Stimulated activated CD8-positive, alpha-beta memory T cell treated with anti-CD3 and anti-CD28 coated beads, Interleukin-12 subunit alpha, Interleukin-12 subunit beta, amount 100 ng/mL, for 4 hours (primary cell): ENCODE measurements at regions not wholly inside any gene's neighbourhood (a gene's known extent, or its start where the extent isn't known, plus 50 kb on each side); places are given as distances from the start of the nearest gene placed in this dataset.
A peak's percentile ranks its signal among the peaks of the same experiment; 100 is the strongest.
"Not testable (repeated sequence)": the region's sequence is repeated elsewhere in the genome, so short reads cannot be mapped to it uniquely, and the experiment has no call there.

Experiments used
- DNase-seq: peaks from one replicate; pipeline ENCODE4 v3.0.0-alpha.2; 2020; ENCODE audit warnings: low read depth

DNA sequence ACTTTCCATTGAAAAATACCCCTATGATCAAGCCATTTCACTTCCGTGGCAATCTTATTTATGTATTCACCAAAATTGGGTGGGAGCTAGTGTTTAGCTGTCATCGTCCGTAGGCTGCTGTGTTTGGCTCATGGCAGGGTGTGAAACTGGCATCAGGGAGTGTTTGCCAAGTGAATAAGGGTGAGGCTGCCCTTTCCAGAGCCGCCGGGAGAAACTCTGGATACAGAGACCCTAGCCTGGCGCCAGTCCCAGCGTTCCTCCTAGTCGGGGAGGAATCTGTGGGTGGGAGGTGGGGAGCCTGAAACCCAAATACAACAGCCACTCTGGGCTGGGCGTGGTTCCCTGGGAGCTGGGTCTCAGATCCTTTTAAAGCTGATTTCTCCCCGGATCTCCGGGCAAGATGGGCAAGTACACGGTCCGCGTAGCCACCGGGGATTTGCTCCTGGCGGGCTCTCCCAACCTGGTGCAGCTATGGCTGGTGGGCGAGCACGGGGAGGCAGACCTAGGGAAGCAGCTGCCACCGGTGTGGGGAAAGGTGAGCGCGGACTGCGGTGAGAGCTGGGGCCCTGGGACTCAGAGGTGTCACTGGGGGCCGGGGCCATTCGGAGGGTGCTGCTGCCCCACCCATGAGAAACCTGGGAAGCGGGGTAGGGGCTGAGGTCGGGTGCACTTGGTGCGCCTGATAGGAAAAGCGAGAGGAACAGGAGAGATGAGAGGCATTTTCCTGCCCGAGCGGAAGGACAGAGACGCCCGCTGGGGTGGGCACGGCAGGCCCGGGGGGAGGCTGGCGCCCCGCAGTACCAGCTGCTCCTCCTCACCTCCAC lies 62.1 kb upstream of the TEKT1 start:
- DNase-seq, result no peak

DNA sequence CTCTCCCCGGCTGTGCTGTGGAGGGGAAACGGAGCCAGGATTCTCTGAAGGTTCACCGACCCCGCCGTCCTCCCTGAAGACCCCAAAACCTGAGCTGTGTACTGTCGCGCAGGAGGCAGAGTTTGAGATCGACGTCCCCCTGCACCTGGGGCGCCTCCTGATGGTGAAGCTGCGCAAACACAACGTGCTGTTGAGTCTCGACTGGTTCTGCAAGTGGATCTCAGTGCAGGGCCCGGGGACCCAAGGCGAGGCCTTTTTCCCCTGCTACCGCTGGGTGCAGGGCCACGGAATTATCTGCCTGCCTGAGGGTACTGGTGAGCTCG lies 62.6 kb upstream of the TEKT1 start:
- DNase-seq, result no peak

DNA sequence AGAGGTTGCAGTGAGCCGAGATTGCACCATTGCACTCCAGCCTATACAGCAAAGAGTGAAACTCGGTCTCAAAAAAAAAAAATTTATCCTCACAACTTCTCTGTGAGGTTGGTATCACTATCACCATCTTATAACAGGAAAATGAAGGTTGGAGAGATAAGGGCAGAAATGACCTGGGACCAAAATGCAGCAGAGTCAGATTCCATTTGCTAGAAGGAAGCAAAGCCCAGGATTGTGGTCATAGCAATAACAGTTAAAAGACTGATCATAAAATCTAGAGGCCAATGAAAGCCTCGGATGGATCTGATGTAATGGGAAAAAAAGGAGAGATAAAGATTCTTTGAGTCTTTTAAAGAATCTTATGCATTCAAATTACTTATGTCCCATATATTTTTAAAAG lies 69.6 kb upstream of the TEKT1 start:
- no peak for DNase-seq

DNA sequence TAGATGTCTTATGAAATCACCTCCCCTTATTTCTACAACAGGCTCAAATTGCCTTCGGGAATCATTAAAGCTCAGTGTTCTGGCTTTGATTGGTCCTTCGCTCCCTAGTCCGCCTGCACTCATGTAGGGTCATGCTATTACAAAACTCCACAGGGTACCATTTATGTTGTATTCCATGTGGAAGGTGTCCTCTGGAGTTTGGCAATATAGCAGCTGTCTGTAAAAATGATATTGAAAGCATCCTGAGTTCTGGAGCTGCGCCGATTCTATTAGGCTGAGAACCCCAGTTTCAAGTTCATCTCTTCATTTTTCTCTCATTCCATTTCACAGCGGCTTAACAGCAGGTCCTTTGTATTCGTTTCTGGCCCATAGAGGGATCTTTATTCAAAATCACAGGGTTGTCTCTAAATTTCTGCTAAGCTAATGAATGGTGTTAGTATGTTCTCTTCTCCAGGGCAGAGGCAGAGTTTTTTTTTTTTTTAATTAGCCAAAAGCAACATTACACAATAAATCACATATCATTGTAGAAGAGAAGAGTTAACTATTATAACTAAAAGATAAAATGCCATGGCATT lies 71.9 kb upstream of the TEKT1 start:
- DNase-seq, result no peak

DNA sequence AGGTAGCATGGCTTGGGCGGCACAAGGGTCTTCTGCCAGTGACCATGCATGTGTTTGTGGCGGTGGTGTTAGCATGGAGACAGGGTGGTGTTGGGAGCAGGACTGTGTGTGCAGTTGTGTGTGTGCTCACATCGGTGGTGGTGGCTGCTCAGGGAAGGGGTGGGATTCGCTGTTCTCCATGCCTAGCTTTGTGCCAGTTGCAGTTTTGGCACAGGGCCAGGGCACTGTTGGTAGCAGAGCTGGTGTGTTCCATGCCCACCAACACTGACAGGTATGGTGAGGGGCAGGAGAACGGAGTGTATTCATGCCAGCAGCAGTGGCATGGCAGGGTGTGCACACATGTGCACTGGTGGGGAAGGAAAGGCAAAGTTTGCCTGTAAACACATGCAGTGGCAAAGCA lies 77.3 kb upstream of the TEKT1 start:
- DNase-seq, result no peak

DNA sequence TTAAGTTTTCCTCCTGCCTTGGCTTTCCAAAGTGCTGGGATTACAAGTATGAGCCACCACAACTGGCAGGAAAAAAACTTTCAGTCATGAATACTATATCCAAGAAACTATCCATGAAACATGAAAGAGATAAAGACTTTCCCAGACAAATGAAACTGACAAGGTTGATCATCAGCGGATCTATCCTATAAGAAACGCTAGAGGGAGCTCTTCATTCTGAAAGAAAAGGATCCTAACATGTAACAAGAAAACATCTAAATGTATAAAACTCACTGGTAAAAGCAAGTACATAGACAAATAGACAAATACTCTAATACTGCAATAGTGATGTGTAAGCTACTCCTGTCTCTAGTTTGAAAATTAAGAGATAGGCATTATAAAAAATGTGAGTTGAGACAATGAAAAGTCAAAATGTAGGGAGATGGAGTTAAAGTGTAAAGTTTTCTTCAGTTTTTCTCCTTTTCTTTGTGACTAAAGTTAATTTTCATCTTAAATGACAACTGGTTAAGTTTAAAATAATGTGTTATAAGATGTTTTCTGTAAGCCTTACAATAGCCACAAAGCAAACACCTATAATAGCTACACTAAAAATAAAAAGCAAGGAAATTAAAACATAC lies 79.6 kb upstream of the TEKT1 start:
- DNase-seq, result no peak

DNA sequence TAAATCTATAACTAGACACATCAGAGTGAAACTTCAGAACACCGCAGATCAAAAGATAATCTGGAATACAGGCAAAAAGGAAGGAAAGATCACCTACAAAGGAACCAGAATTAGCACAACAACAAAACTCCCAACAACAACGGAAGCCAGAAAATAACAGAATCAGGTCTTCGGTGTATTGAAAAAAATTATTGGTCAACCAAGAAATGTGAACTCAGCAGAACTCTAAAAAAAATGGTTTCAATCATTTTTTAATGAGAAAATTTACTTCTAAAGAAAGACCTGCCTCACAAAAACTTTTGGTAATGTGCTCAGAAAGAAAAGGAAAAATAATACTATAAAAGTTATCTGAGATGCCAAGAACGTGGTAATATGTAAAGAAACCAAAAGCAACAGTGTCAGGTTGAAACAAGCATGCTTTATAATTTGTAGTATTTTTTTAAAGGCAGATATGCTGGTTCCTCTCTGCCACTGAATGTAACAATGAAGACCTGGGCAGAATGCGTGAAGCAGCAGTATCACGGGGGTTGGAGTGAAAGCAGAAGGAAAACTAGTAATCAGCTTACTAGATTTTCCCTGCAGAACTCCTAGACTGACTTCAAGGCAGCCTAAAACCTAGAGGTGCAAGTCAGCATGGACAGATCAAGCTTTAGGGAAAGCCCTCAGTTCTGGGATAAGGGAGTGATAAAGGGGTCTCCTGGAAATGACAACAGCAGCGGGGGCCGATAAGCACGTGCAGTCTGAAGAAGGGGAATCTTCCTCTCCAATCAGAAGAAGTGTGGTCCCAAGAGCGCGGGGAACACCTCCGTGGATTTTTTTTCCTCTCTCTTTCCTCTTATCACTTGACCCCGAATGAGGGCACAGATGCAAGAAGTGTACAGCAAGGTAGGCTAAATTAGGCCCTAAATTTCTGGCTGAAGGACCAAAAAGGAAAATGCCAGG lies 80.9 kb upstream of the TEKT1 start:
- no peak for DNase-seq

DNA sequence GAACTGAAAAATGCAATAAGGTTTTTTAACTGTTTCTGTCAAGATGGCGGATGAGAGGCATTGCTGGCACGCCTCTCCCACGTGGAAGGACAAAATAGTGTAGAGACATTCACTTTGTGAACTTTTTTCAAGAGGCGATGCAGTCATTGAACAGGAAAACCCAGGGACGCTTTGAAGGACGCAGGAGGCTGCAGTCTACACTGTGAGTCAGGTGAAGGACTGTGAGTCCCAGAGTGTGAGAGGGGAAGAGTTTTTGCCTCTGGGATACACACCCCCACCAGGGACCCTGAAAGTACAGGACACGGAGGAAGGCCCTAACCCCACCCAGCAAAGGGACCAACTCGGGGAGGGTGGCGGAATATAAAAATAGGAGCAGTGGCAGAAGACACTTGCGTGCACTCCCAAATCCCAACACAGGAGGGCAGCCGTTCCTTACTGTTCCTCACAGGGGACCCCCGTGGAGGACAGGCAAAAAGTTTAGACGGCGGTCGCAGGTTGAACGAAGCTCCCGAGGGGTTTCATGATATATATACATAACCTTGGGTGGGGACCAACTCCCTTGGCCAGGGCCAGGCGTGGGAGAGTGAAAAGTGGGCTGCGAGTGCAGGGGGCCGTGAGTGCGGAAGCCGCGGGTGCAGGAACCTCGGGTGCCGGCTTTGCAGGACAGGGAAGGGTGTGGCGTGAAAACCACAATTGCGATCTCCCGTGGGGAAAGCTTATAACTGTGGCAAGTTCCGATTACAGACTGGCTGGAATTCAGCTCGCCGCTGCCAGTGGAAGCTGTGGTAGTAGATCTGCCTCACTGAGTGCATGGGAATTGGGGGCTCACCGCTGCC lies 82.0 kb upstream of the ALOX12 start:
- DNase-seq, result peak; percentile 53

DNA sequence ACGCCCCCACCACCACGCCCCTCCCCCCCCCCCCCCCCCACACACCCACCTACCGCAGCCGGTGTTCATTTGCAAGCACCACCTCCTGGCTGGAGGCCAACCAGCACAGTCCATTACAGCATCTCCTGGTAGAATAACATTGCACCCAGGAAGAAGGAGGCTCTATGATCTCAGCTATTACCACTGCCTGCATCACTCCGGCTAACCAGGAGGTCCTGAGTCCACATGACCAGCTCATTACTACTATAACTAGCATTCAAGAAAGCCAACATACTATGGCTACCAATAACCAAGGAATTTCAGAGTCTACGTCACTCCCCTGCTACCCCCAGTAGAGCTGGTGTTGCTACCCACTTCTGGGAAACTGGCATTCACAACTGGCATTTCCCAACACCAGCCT lies 81.1 kb upstream of the ALOX12 start:
- DNase-seq, result no peak

DNA sequence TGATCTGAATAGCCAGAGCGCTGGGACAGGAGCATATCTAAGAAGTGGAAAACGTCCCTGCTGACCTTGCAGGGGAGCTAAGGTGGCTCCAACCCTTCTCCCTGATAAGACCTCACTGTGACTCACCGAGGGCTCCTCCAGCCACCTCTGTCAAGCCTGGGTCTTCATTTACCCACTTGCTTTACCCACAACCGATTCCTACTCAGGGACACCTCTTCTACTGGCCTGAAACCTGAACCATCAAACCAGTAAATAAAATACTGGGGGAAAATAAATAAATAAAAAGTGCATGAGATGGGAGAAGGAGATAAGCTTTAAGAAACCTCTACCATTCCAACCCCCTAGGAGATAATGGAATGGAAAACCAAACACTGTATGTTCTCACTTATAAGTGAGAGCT lies 80.2 kb upstream of the ALOX12 start:
- no peak for DNase-seq

DNA sequence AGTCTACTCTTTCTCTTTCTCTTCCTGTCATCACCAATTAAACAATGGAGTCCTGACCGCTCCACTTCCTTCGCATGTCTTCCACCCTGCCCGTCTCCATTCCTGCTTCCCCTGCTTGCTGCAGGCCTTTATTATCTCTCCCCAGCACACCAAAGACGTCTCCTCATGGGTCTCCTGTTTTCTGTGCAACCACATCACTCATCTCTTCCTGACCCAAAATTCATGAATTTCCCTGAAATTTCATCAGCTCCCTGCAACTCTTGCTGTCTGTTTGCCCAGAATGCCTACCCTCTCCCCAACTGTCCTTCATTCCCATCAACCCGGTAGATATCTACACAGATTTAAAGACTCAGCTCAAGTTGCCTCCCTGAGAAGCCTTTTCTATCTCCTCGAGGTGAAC lies 76.7 kb upstream of the ALOX12 start:
- DNase-seq, result no peak

DNA sequence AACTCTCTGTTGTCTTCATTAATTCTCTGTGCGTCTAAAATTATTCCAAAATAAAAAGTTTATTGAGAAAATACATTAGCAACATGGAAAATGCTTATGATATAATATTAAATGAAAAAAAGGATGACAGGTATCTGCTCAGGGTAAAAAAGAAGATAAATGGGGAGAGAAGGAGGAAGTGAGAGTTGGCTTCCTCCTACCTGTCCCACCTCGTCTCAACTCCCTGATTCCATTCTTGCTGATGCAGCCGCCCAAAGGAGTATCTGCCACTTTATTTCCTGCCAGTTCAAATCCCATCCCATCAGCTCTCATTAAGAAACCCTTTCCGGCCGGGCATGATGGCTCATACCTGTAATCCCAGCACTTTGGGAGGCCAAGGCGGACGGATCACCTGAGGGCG lies 72.5 kb upstream of the ALOX12 start:
- DNase-seq, result no peak

DNA sequence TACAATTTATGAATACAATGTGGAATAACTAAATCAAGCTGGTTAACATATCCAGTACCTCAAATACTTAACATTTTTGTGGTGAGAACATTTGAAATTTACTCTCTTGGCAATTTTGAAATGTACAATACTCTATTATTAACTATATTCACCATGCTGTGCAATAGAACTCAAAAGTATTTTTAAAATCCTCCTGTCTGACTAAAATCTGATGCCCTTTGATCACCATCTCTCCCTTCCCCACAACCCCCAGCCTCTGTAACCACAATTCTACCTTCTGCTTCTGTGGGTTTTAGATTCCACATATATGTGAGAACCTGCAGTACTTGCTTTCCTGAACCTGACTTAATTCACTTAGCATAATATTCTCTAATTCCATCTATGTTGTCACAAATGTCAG lies 71.6 kb upstream of the ALOX12 start:
- no peak for DNase-seq

DNA sequence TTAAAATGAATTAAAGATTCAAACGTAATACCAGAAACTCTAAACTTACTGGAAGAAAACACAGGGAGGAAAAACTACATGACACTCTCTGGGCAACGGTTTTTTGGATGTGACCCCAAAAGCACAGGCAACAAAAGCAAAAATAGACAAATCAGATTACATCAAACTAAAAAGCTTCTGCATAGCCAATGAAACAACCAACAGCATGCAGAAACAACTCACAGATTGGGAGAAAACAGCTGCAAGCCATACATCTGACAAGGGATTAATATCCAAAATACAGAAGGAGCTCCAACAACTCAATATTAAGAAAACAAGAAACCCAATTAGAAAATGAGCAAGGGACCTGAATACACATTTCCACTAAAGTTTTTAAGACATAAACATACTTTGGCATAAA lies 69.2 kb upstream of the ALOX12 start:
- no peak for DNase-seq

DNA sequence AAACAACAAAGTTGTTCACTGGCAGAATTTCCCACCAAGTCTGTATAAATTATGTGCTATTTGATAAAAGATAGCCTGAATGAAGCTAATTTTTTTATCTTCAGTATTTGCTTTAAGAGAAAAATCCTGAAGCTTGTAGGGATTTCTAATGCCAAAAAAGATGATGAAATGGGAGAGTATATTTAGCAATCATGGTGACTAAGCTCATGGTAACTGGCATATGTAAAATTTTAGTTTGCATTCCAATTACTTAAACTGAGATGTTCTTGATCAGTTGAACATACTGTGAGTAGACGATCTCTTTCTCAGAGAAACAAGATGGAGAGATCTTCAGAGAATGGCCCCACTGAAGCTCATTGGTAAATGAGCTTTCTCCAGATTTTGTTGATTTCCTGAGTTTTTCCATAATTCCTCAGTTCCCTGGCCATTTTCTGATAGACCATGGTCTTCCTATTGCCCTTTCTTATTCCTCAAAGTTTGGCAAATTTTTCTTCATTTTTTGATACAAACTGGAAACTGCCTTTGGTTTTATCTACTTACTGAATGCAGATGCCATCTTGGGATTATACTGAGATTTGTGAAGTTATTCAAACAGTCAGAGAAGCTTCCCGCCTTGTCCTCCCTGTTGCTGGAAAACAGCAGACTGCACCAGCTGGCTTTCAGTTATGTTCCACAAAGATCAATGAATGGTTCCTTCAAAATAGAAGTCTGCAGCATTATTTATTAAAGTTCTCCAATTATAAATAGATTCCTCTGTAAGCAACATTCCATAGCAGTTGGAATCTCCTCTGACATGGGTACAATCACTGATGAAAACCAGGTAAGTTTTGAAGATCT lies 68.3 kb upstream of the ALOX12 start:
- no peak for DNase-seq

DNA sequence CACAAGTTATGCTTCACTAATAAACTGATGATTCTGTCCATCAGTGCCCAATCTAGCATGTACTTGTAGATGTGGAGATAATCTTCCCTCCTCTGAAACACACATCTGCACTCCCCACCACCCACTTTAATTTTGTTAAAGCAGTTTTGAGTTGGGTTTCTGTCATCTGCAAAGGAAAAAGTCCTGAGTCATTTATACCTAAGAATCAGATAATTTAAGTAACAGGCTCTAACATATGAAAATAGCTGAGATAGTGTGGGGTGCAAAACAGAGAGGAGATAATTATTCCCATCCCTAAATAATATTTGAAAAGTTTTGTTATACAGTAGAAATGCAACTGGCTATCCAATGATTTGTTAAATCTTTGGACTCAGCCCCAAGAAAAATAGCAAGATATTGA lies 67.7 kb upstream of the ALOX12 start:
- no peak for DNase-seq

DNA sequence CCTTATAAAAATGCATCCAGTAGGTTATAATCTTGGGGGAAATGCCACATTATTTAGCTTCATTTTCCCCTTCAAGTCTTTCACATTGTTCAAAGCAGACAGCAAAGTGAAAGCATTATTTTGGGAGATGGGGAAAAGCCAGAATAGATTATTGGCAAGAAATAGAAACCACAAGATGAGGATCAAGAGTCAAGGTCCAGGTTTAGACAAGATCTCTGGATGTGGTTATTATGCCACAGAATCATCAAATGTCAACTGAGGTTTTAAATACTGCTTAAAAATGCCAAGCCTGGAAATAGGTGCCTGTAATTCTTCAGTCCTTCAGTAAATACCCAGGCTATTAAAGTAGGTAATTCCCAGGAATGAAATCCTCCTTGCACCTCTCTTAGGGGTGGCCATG lies 65.1 kb upstream of the ALOX12 start:
- DNase-seq, result no peak

DNA sequence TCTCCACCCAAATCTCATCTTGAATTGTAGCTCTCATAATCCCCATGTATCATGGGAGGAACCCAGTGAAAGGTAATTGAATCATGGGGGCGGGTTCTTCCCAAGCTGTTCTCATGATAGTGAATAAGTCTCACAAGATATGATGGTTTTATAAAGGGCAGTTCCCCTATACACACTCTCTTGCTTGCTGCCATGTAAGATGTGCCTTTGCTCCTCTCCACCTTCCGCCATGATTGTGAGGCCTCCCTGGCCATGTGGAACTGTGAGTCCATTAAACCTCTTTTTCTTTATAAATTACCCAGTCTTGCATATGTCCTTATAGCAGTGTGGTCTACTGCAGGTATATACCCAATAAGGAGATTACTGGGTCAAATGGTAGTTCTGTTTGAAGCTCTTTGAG lies 61.3 kb upstream of the ALOX12 start:
- DNase-seq, result not testable (repeated sequence)

DNA sequence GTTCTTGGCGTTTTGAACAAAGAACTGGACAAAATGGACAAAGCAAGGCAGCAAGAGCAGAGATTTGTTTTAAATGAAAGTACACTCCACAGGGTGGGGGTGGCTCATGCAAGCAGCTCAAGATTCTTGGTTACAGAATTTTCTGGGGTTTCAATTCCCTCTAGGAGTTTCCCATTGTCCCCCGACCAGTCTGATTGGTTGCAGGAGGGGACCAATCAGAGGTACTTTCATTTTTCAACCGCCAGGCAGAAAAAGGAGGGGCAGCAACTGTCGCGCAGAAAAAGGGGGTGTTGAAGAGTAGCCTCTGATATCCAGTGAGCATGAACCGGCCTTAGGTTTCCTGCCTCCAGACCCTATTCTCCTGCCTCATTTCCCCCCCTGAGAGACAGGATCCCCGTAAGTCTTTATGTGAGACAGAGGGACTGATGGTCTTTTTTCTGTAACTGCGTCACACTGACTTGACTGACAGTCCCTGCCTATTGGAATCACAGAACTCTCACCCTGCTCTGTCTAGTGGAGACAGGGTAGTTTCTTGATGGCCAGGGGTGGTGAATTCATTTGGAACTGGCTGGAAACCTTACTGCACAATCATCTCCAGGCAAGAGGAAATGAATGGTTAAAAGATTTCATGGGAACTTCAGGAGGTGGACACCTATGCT lies 59.4 kb upstream of the ALOX12 start:
- no peak for DNase-seq

DNA sequence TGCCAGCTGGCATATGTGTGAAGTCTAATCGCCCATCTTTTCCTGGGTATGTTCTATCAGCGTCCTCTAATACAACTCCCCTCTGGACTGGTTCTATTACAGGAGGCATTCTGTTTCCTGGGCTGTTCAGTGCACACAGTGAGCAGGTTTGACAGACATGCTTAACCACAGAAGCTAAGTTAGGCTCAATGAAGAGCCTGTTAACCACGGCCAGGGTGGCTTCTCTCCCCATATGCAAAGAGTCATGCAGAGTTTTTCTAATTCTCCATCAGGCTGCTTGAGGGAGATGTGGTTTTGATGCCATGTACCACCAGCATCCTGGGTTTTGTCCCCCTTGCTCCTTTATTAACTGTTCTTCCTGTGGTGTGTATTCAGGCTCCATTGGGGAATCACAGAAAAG lies 57.2 kb upstream of the ALOX12 start:
- no peak for DNase-seq
